HepG2 (cell line): ENCODE measurements at regions not wholly inside any gene's neighbourhood (a gene's known extent, or its start where the extent isn't known, plus 50 kb on each side); places are given as distances from the start of the nearest gene placed in this dataset.

Experiments
- ATAC-seq: fragments of 200-7000 bp; cut with Tn5 transposase; 3 replicates; pipeline ENCODE4 v1.9.1; 2020; ENCODE audit warnings: mild to moderate bottlenecking, moderate library complexity
- BruUV-seq: library from RNA; stranded (reverse); fragments of 400-500 nt; replicated peaks from 2 replicates; lab custom pipeline; 2021; lab: Mats Ljungman, UMichigan
- CTCF ChIA-PET: fragments of 300-600 bp; formaldehyde crosslinking; extraction: SDS; loops from one replicate; lab custom pipeline; 2021; ENCODE audit warnings: low total read pairs, inconsistent platforms, low intra/inter-chr PET ratio; lab: Yijun Ruan, JAX
- POLR2A ChIA-PET: fragments of 350-600 bp; sonication (Branson Sonifier 250); formaldehyde crosslinking; loops from one replicate; lab custom pipeline; 2020; ENCODE audit warnings: antibody characterized with exemption, inconsistent platforms; lab: Yijun Ruan, JAX
- DNase-seq: peaks from one replicate; pipeline ENCODE4 v3.0.0-alpha.2; 2015; ENCODE audit warnings: low spot score
- FAIRE-seq: peaks from 3 replicates; lab custom pipeline; 2011; peaks lifted over from hg19 to GRCh38; lab: Jason Lieb, UNC
- H2AFZ ChIP-seq: one replicate; pipeline ENCODE4 v1.6.1; 2011; ENCODE audit warnings: low read length, inconsistent platforms
- H3K27ac ChIP-seq: fragments of 300-600 bp; 3 replicates; pipeline ENCODE4 v1.8.0; 2011; ENCODE audit warnings: mixed run types, mild to moderate bottlenecking, mixed read lengths, low read length, inconsistent platforms; ENCODE audit not compliant: insufficient read depth; ENCODE audit errors: extremely low read length
- H3K27me3 ChIP-seq, 2 experiments: fragments of 200-600 bp in 1 of 2; 2 replicates in 1 of 2; 3 replicates in 1 of 2; pipeline versions ENCODE4 v1.6.0 to v1.8.0; 2011; ENCODE audit warnings: low read length in 2 of 2, mild to moderate bottlenecking in 2 of 2, moderate library complexity in 2 of 2, inconsistent platforms in 1 of 2; ENCODE audit not compliant: insufficient read depth in 2 of 2, control insufficient read depth in 1 of 2
- H3K36me3 ChIP-seq, 2 experiments: fragments of 200-600 bp in 1 of 2; replicated peaks in 1 of 2; 2 replicates in 1 of 2; 3 replicates in 1 of 2; pipeline versions ENCODE4 v1.5.1 to v1.8.0; 2011; ENCODE audit warnings: low read length in 2 of 2, inconsistent platforms in 1 of 2; ENCODE audit not compliant: insufficient read depth in 2 of 2, control insufficient read depth in 1 of 2
- H3K4me1 ChIP-seq: 2 replicates; pipeline ENCODE4 v1.5.1; 2012; ENCODE audit warnings: low read length, inconsistent platforms; ENCODE audit not compliant: insufficient read depth
- H3K4me2 ChIP-seq: 2 replicates; pipeline ENCODE4 v1.6.0; 2011; ENCODE audit warnings: low read depth, low read length, inconsistent platforms
- H3K4me3 ChIP-seq, 3 experiments: fragments of 200-600 bp in 1 of 3; sonication (generic), shearing (Covaris generic) in 1 of 3; replicated peaks in 1 of 3; 2 replicates each; pipeline ENCODE4 v1.5.1; 2011 to 2016; ENCODE audit warnings: low read length in 3 of 3, inconsistent platforms in 2 of 3, low read depth in 2 of 3, mild to moderate bottlenecking in 2 of 3, control low read depth in 1 of 3, mixed read lengths in 1 of 3; ENCODE audit not compliant: insufficient read depth in 1 of 3
- H3K79me2 ChIP-seq: one replicate; pipeline ENCODE4 v1.6.1; 2011; ENCODE audit warnings: low read length, inconsistent platforms; ENCODE audit not compliant: insufficient read depth
- H3K9ac ChIP-seq: 2 replicates; pipeline ENCODE4 v1.6.0; 2011; ENCODE audit warnings: mild to moderate bottlenecking, low read depth, low read length, inconsistent platforms; ENCODE audit not compliant: insufficient read depth
- H3K9me3 ChIP-seq: 2 replicates; pipeline ENCODE4 v1.5.1; 2012; ENCODE audit warnings: mild to moderate bottlenecking, low read length
- H4K20me1 ChIP-seq: 2 replicates; pipeline ENCODE4 v1.6.0; 2011; ENCODE audit warnings: inconsistent platforms, mild to moderate bottlenecking, low read length, moderate library complexity; ENCODE audit not compliant: insufficient read depth
- MAFF ChIP-seq: IDR thresholded peaks from 2 replicates; pipeline ENCODE4 v1.6.1; 2011; ENCODE audit warnings: low read depth, low read length, improper control_type of control experiment
- MAFK ChIP-seq, 2 experiments: IDR thresholded peaks in 1 of 2; conservative IDR thresholded peaks in 1 of 2; 2 replicates each; pipeline ENCODE4 v1.6.1; 2011; ENCODE audit warnings: improper control_type of control experiment in 2 of 2, low read length in 2 of 2
- ZNF142 ChIP-seq: sonication (generic); formaldehyde crosslinking; IDR thresholded peaks from 2 replicates; pipeline ENCODE4 v1.4.0; 2020; ENCODE audit warnings: missing genetic modification reagents
- WGBS: methylation state at CpG from one replicate; pipeline ENCODE4 v1.1.6; 2017; ENCODE audit warnings: low lambda C conversion rate; 5-methylcytosine and 5-hydroxymethylcytosine counted together
- in situ Hi-C: cut with HindIII; loops from 2 replicates; pipeline ENCODE4 v1.10.0; 2017; ENCODE audit warnings: low pct_unique_long_range_greater_than_20kb; ENCODE audit not compliant: extremely low pct_ligation_motif_present
- intact Hi-C: fragments of 100-400 bp; cut with micrococcal nuclease; formaldehyde crosslinking; loops from one replicate; pipeline ENCODE4 v1.10.0; 2022; ENCODE audit not compliant: unreplicated experiment

- Histone ChIP-seq H3K36me3 (no peaks in the 10 kb centered on the region), H3K79me2 (no peaks in the 10 kb centered on the region), H3K4me2 (no peak overlapping the region), H2AFZ (no peak overlapping the region), H3K4me3 (no peak overlapping the region), H3K4me1 (no peaks in the 10 kb centered on the region), H3K9me3 (no peaks in the 10 kb centered on the region), H3K27me3 (peaks cover 2% of the 10 kb centered on the region in 2 experiments; a peak in 2 of 5 replicates), H4K20me1 (no peaks in the 10 kb centered on the region), H3K9ac (no peak overlapping the region), H3K27ac (no peak overlapping the region)
- FAIRE-seq (no peak), ATAC-seq (no peak), DNase-seq (no peak)
- BruUV-seq = no TSS peak
- no peak for TF ChIP-seq ZNF142 (CRISPR knock-in tag)
- peak; percentile 66 for TF ChIP-seq MAFF
- TF ChIP-seq MAFK (conservative IDR thresholded peaks at IDR 0.05 in 1 of 2, IDR thresholded peaks at IDR 0.05 in 1 of 2; ENCODE audit: low read length in 2 of 2) = peak; percentile 64 to 87; a peak in 3 of 4 replicates
- intact Hi-C loops (no loop called here), in situ Hi-C loops (no loop called here)
- POLR2A ChIA-PET = no interaction called here
- CTCF ChIA-PET = no interaction called here
- 69% methylated on average over 4 of the region's 4 CpGs for WGBS
These were observed 61.4 kb upstream of the GPR6 start for GRCh38 chr6:109916759-109917158.
